Endothelial cell of umbilical vein (primary cell): ENCODE measurements at regions not wholly inside any gene's neighbourhood (a gene's known extent, or its start where the extent isn't known, plus 50 kb on each side); places are given as distances from the start of the nearest gene placed in this dataset.

Experiments used
- EZH2 ChIP-seq: IDR thresholded peaks from 2 replicates; pipeline ENCODE4 v1.6.1; 2012; ENCODE audit warnings: borderline replicate concordance, low read depth, mild to moderate bottlenecking, moderate library complexity, low read length, inconsistent platforms; ENCODE audit not compliant: severe bottlenecking
- GATA2 ChIP-seq: IDR thresholded peaks from 2 replicates; pipeline ENCODE4 v1.7.0; 2011; ENCODE audit warnings: low read depth, mild to moderate bottlenecking, moderate library complexity, mixed read lengths, low read length; ENCODE audit not compliant: insufficient read length, insufficient read depth
- MYC ChIP-seq: IDR thresholded peaks from one replicate; pipeline ENCODE4 v1.6.1; 2011; ENCODE audit warnings: mild to moderate bottlenecking, low read depth, low read length
- POLR2A ChIP-seq: IDR thresholded peaks from 2 replicates; pipeline ENCODE4 v1.6.1; 2012; ENCODE audit warnings: low read depth, mild to moderate bottlenecking, control low read depth, low read length
- POLR2AphosphoS5 ChIP-seq: IDR thresholded peaks from 2 replicates; pipeline ENCODE4 v1.6.1; 2012; ENCODE audit warnings: low read depth, mild to moderate bottlenecking, control low read depth, low read length, moderate library complexity; ENCODE audit not compliant: insufficient read depth
- TF ChIP-seq, protein P1 (sequence below), 2 donors: IDR thresholded peaks; 1 replicate in 1 of 2; 2 replicates in 1 of 2; pipeline ENCODE4 v1.5.1; 2011; ENCODE audit warnings: low read length in 2 of 2, mild to moderate bottlenecking in 2 of 2, moderate library complexity in 2 of 2, control low read depth in 1 of 2, inconsistent platforms in 1 of 2, low read depth in 1 of 2; ENCODE audit not compliant: insufficient read depth in 1 of 2; ENCODE audit errors: extremely low read depth in 1 of 2

DNA sequence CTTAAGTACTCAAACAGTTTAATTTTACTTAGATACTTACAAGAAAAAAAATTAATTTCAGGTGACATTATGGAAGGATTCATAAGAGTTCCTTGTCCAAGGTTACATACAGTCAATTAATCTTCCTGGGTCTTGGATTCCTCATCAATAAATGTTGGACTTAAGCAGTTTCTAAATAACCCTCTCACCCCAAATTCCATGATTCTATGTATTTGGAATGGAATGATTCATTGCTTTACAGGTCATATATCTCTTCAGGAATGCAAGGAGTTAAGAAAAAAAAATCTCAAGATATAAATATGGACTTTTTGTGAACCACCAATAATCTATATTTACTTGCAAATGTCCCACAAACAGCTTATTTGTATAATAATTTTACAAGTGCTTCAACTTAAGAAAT lies 84.2 kb upstream of the BMP4 start:
- TF ChIP-seq POLR2AphosphoS5 (no peak), EZH2 (no peak), POLR2A (no peak), GATA2 (no peak), MYC (no peak)
- TF ChIP-seq, protein P1, sequence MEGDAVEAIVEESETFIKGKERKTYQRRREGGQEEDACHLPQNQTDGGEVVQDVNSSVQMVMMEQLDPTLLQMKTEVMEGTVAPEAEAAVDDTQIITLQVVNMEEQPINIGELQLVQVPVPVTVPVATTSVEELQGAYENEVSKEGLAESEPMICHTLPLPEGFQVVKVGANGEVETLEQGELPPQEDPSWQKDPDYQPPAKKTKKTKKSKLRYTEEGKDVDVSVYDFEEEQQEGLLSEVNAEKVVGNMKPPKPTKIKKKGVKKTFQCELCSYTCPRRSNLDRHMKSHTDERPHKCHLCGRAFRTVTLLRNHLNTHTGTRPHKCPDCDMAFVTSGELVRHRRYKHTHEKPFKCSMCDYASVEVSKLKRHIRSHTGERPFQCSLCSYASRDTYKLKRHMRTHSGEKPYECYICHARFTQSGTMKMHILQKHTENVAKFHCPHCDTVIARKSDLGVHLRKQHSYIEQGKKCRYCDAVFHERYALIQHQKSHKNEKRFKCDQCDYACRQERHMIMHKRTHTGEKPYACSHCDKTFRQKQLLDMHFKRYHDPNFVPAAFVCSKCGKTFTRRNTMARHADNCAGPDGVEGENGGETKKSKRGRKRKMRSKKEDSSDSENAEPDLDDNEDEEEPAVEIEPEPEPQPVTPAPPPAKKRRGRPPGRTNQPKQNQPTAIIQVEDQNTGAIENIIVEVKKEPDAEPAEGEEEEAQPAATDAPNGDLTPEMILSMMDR (IDR thresholded peaks at IDR 0.05; ENCODE audit: extremely low read depth in 1 of 2, insufficient read depth in 1 of 2, low read depth in 1 of 2, low read length in 2 of 2) = no peak
